ENCODE measurements at regions not wholly inside any gene's neighbourhood (a gene's known extent, or its start where the extent isn't known, plus 50 kb on each side); places are given as distances from the start of the nearest gene placed in this dataset.

DNA sequence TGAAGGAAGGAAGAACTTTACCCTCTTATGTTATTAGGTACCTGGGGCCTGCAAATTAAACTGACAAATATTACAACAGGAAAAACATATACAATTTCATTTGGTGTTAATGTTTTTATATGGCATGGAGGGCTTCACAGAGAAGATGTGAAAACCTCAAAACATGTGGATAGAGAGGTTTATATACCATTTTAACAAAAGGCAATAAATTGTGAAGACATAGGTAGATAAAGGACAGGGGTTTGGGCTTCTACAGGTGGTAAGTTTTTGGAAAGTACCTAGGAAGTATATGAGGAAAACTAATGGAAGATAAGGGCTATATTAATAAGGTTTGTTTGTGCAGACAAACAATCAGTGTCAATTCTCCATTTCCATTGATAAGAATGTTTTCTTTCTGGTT, 95.1 kb upstream of the ATF7IP start:
- intact Hi-C loops (cut with DNase I) = no loop called here
- Histone ChIP-seq H3K9me3 (no peaks in the 10 kb centered on the region), H3K4me1 (no peaks in the 10 kb centered on the region), H3K27me3 (no peaks in the 10 kb centered on the region), H3K4me3 (no peak overlapping the region), H3K27ac (no peak overlapping the region), H3K36me3 (no peaks in the 10 kb centered on the region)
- TF ChIP-seq, protein P1, sequence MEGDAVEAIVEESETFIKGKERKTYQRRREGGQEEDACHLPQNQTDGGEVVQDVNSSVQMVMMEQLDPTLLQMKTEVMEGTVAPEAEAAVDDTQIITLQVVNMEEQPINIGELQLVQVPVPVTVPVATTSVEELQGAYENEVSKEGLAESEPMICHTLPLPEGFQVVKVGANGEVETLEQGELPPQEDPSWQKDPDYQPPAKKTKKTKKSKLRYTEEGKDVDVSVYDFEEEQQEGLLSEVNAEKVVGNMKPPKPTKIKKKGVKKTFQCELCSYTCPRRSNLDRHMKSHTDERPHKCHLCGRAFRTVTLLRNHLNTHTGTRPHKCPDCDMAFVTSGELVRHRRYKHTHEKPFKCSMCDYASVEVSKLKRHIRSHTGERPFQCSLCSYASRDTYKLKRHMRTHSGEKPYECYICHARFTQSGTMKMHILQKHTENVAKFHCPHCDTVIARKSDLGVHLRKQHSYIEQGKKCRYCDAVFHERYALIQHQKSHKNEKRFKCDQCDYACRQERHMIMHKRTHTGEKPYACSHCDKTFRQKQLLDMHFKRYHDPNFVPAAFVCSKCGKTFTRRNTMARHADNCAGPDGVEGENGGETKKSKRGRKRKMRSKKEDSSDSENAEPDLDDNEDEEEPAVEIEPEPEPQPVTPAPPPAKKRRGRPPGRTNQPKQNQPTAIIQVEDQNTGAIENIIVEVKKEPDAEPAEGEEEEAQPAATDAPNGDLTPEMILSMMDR (IDR thresholded peaks at IDR 0.05) = no peak
- DNase-seq (no peak), ATAC-seq (no peak)

DNA sequence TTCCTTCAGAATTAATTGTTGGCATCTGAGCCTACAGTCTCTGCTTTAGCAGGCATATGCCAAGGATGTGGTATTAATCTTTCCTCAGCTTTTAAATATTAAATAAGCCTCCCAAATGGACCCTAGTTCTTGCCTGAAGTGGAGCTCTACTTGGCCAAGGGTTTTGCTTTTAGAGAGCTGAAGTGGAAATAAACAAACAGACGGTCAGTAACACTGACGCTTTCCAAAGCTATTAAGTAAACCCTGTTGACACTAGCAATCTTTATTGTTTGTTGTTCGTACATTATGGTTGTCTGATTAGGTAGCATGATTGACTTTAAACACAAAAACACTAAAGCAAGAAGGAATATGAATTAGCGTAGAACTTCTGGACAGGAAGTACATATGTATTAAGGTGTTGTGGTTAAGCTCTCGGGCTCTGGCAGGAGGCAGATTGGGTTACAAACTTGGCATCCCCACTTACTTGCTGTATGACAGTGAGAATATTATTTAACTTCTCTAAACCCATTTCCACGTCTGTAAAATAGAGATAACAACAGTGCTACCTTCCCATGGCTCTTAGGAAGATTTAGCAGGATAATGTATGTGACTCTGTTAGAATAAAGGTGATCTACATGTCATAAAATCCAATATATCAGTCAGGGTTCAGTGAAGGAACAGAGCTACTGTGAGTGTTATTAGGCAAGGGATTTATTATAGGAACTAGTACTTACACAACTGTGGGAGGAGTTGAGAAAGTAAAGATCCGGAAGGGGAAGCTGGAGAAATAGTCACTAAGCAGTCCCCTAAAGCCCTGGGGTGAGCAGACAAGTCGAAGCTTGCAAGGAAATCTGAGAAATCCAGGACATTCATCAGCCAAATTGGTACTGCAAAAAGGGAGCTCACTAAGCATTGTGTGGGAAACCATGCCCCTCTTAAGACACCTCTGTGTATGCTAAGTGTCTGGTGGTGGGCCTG, 92.2 kb upstream of the ATF7IP start:
- intact Hi-C loops (cut with DNase I) = no loop called here
- ATAC-seq = peak; percentile 90
- no peak for DNase-seq
- no peaks in the 10 kb centered on the region for H3K36me3 ChIP-seq
- peak overlapping the region; percentile 53 for H3K27ac ChIP-seq
- H3K27me3 ChIP-seq = no peaks in the 10 kb centered on the region
- no peaks in the 10 kb centered on the region for H3K4me1 ChIP-seq
- no peak overlapping the region for H3K4me3 ChIP-seq
- H3K9me3 ChIP-seq = no peaks in the 10 kb centered on the region
- TF ChIP-seq, protein P1 (IDR thresholded peaks at IDR 0.05) = no peak

DNA sequence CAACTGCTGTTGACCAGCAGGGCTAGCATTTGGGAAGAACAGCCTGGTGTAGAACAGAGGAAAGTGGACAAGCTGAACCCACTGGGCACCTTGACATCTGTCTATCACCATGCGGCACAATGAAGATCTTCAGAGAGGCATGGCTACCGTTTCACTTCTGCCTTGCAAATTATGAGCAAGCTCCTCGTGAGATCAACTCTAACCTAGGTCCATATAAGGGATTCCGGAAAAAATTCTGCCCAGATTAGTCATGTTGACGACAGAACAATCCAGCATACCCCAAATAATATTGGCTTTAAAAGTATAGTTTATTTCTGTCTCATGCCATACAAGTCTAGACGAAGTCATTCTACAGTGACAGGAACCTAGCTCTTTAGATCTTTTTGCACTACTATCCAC, 91.6 kb upstream of the ATF7IP start:
- TF ChIP-seq, protein P1 (IDR thresholded peaks at IDR 0.05) = no peak
- intact Hi-C loops (cut with DNase I) = no loop called here
- Histone ChIP-seq H3K27me3 (no peaks in the 10 kb centered on the region), H3K36me3 (no peaks in the 10 kb centered on the region), H3K4me1 (no peaks in the 10 kb centered on the region), H3K27ac (peak overlapping the region; percentile 24), H3K4me3 (no peak overlapping the region), H3K9me3 (no peaks in the 10 kb centered on the region)
- ATAC-seq (peak; percentile 46), DNase-seq (no peak)

DNA sequence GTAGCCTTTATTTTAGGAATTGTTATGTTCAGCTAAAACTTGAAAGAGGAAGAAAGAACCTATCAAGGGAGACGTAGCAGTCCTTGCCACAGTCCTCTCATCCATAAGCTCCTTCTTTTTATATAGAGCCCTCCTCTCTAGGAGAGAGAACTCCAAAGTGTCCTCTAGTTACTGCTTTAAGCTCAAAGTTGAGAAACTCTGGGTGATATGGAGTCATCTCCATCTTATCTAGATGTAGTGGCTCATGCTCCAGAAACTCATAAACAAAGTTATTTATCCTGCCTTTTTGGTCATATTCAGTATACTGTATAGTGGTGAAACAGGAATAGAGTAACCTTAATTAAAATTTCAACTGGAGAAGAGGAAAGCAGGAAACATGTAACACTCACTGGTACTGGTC, 90.4 kb upstream of the ATF7IP start:
- intact Hi-C loops (cut with DNase I) = no loop called here
- Histone ChIP-seq H3K27ac (no peak overlapping the region), H3K27me3 (no peaks in the 10 kb centered on the region), H3K9me3 (no peaks in the 10 kb centered on the region), H3K4me3 (no peak overlapping the region), H3K4me1 (no peaks in the 10 kb centered on the region), H3K36me3 (no peaks in the 10 kb centered on the region)
- ATAC-seq = no peak
- no peak for DNase-seq
- TF ChIP-seq, protein P1 (IDR thresholded peaks at IDR 0.05) = no peak

DNA sequence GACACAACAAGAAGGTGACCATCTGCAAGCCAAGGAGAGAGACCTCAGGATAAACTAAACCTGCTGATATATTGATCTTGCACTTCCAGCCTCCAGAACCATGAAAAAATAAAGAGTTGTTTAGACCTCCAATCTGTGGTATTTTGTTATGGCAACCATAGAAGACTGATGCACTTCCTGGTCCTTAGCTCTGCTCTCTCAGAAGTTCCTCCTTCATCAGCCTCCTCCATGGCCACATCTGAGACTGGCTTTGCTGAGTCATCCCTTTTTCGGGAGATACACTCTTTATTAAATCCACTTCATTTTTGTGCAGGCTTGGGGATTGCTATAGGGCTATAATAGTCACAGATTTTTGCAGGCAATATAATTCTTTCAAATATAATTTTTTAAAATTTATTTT, 89.6 kb upstream of the ATF7IP start:
- DNase-seq = no peak
- TF ChIP-seq, protein P1 (IDR thresholded peaks at IDR 0.05) = no peak
- Histone ChIP-seq H3K4me3 (no peak overlapping the region), H3K27ac (no peak overlapping the region), H3K9me3 (no peaks in the 10 kb centered on the region), H3K4me1 (no peaks in the 10 kb centered on the region), H3K36me3 (no peaks in the 10 kb centered on the region), H3K27me3 (no peaks in the 10 kb centered on the region)
- peak; percentile 64 for ATAC-seq
- intact Hi-C loops (cut with DNase I) = no loop called here
